K562 (cell line): ENCODE measurements at regions not wholly inside any gene's neighbourhood (a gene's known extent, or its start where the extent isn't known, plus 50 kb on each side); places are given as distances from the start of the nearest gene placed in this dataset.

Experiments
- ATAC-seq: fragments of 200-7000 bp; cut with Tn5 transposase; 3 replicates; pipeline ENCODE4 v1.9.1; 2020; ENCODE audit warnings: moderate library complexity
- BruUV-seq: library from RNA; stranded (reverse); fragments of 400-500 nt; replicated peaks from 2 replicates; lab custom pipeline; 2021; lab: Mats Ljungman, UMichigan
- CTCF ChIA-PET: fragments of 300-600 bp; formaldehyde crosslinking; extraction: SDS; loops from one replicate; lab custom pipeline; 2021; ENCODE audit warnings: low intra/inter-chr PET ratio; lab: Yijun Ruan, JAX
- POLR2A ChIA-PET: fragments of 300-600, 350-650 bp; sonication (Branson Sonifier 250); formaldehyde crosslinking; extraction: SDS; loops from one replicate; lab custom pipeline; 2021; ENCODE audit warnings: antibody characterized with exemption, inconsistent platforms; lab: Yijun Ruan, JAX
- DNase-seq, 4 experiments: peaks; one replicate each; pipeline versions ENCODE4 v3.0.0 to v3.0.0-alpha.2; 2011 to 2018; ENCODE audit warnings: low spot score in 3 of 4, mixed read lengths in 3 of 4; ENCODE audit errors: extremely low read depth in 1 of 4
- FAIRE-seq: peaks from 2 replicates; lab custom pipeline; 2011; peaks lifted over from hg19 to GRCh38; lab: Jason Lieb, UNC
- H2AFZ ChIP-seq: 2 replicates; pipeline ENCODE4 v1.6.0; 2011; ENCODE audit warnings: low read depth, low read length, control low read depth, inconsistent platforms
- H3K27ac ChIP-seq: fragments of 200-600 bp; 3 replicates; pipeline ENCODE4 v1.8.0; 2011; ENCODE audit warnings: low read depth, mild to moderate bottlenecking, control low read depth, inconsistent platforms, low read length, moderate library complexity, mixed read lengths; ENCODE audit errors: extremely low read depth
- H3K27me3 ChIP-seq, 2 experiments: fragments of 300-600 bp in 1 of 2; 2 replicates in 1 of 2; 3 replicates in 1 of 2; pipeline versions ENCODE4 v1.6.0 to v1.8.0; 2011; ENCODE audit warnings: inconsistent platforms in 2 of 2, low read length in 2 of 2, mild to moderate bottlenecking in 1 of 2, mixed read lengths in 1 of 2, moderate library complexity in 1 of 2; ENCODE audit not compliant: control insufficient read depth in 2 of 2, insufficient read depth in 2 of 2
- H3K36me3 ChIP-seq: fragments of 300-600 bp; 3 replicates; pipeline ENCODE4 v1.8.0; 2011; ENCODE audit warnings: mild to moderate bottlenecking, low read length, inconsistent platforms; ENCODE audit not compliant: control insufficient read depth, insufficient read depth
- H3K4me1 ChIP-seq, 2 experiments: fragments of 200-600 bp in 1 of 2; replicated peaks in 1 of 2; 2 replicates in 1 of 2; 3 replicates in 1 of 2; pipeline versions ENCODE4 v1.5.1 to v1.8.0; 2011; ENCODE audit warnings: inconsistent platforms in 2 of 2, low read length in 2 of 2, mild to moderate bottlenecking in 1 of 2, mixed read lengths in 1 of 2, moderate library complexity in 1 of 2; ENCODE audit not compliant: control insufficient read depth in 2 of 2, insufficient read depth in 2 of 2
- H3K4me2 ChIP-seq: 2 replicates; pipeline ENCODE4 v1.6.1; 2011; ENCODE audit warnings: low read length, control low read depth, inconsistent platforms, mixed read lengths; ENCODE audit not compliant: insufficient read depth
- H3K4me3 ChIP-seq: fragments of 200-600 bp; sonication (generic), shearing (Covaris generic); 2 replicates; pipeline ENCODE4 v1.5.1; 2016; ENCODE audit warnings: control low read depth, inconsistent platforms
- H3K79me2 ChIP-seq: fragments of 200-600 bp; 3 replicates; pipeline ENCODE4 v1.8.0; 2011; ENCODE audit warnings: low read length, inconsistent platforms; ENCODE audit not compliant: control insufficient read depth, insufficient read depth
- H3K9ac ChIP-seq, 2 experiments: 2 replicates each; pipeline versions ENCODE4 v1.6.0 to v1.6.1; 2011; ENCODE audit warnings: low read depth in 2 of 2, low read length in 2 of 2, control low read depth in 1 of 2, inconsistent platforms in 1 of 2, mild to moderate bottlenecking in 1 of 2, mixed read lengths in 1 of 2; ENCODE audit not compliant: insufficient read depth in 1 of 2
- H3K9me1 ChIP-seq: one replicate; pipeline ENCODE4 v1.6.0; 2011; ENCODE audit warnings: inconsistent platforms, mild to moderate bottlenecking, low read length, moderate library complexity; ENCODE audit not compliant: control insufficient read depth, insufficient read depth
- H3K9me3 ChIP-seq: replicated peaks from 2 replicates; pipeline ENCODE4 v1.5.1; 2011; ENCODE audit warnings: low read depth, low read length, inconsistent platforms; ENCODE audit not compliant: control insufficient read depth, insufficient read depth
- H4K20me1 ChIP-seq: replicated peaks from 2 replicates; pipeline ENCODE4 v1.6.1; 2011; ENCODE audit warnings: low read length, inconsistent platforms, mixed read lengths; ENCODE audit not compliant: control insufficient read depth, insufficient read depth
- ARNT ChIP-seq, 2 experiments: fragments of 450-650 bp; IDR thresholded peaks; 2 replicates each; pipeline ENCODE4 v1.6.1; 2016; ENCODE audit warnings: mild to moderate bottlenecking in 1 of 2
- CEBPZ ChIP-seq: fragments of 150-350 bp; IDR thresholded peaks from 2 replicates; pipeline ENCODE4 v1.6.1; 2014; ENCODE audit warnings: low read depth, mild to moderate bottlenecking, low read length, borderline replicate concordance
- EHMT2 ChIP-seq: fragments of 450-650 bp; IDR thresholded peaks from 2 replicates; pipeline ENCODE4 v1.6.1; 2018; ENCODE audit warnings: antibody characterized with exemption
- FOS ChIP-seq: IDR thresholded peaks from 3 replicates; pipeline ENCODE4 v1.6.1; 2011; ENCODE audit not compliant: insufficient read length; ENCODE audit errors: extremely low read depth
- FOXK2 ChIP-seq, 2 experiments: fragments of 450-650 bp; IDR thresholded peaks in 1 of 2; conservative IDR thresholded peaks in 1 of 2; 2 replicates each; pipeline ENCODE4 v1.6.1; 2016; ENCODE audit warnings: low read depth in 2 of 2, mild to moderate bottlenecking in 1 of 2
- GATAD2A ChIP-seq: fragments of 450-650 bp; IDR thresholded peaks from 2 replicates; pipeline ENCODE4 v1.6.1; 2017
- GTF3C2 ChIP-seq: IDR thresholded peaks from 3 replicates; pipeline ENCODE4 v1.6.1; 2011; ENCODE audit warnings: borderline replicate concordance, mild to moderate bottlenecking, moderate library complexity; ENCODE audit not compliant: insufficient read length; ENCODE audit errors: extremely low read depth
- MCM2 ChIP-seq: fragments of 450-650 bp; IDR thresholded peaks from 2 replicates; pipeline ENCODE4 v1.6.1; 2017; ENCODE audit warnings: low read depth, mild to moderate bottlenecking
- PHF21A ChIP-seq: fragments of 450-650 bp; IDR thresholded peaks from 2 replicates; pipeline ENCODE4 v1.6.1; 2017; ENCODE audit warnings: low read depth, borderline replicate concordance
- PURB ChIP-seq: sonication (generic); formaldehyde crosslinking; IDR thresholded peaks from 2 replicates; pipeline ENCODE4 v1.9.0; 2021; ENCODE audit warnings: low read depth, mild to moderate bottlenecking, missing genetic modification reagents
- STAG1 ChIP-seq: sonication (generic); formaldehyde crosslinking; IDR thresholded peaks from 2 replicates; pipeline ENCODE4 v1.5.0; 2020; ENCODE audit warnings: missing genetic modification reagents, borderline replicate concordance
- ZNF311 ChIP-seq: fragments of 250-450 bp; sonication (Bioruptor Pico); IDR thresholded peaks from 2 replicates; pipeline ENCODE4 v1.4.0; 2020; ENCODE audit warnings: mild to moderate bottlenecking, moderate library complexity
- ZNF507 ChIP-seq: conservative IDR thresholded peaks from 2 replicates; pipeline ENCODE4 v1.6.1; 2017; ENCODE audit warnings: missing genetic modification characterization, missing compliant biosample characterization
- ZNF655 ChIP-seq: fragments of 250-450 bp; sonication (Bioruptor Pico); IDR thresholded peaks from 2 replicates; pipeline ENCODE4 v1.5.0; 2021
- WGBS: fragments of 100-300 bp; shearing (Covaris generic); methylation state at CpG from one replicate; pipeline ENCODE4 v1.1.6; 2016; ENCODE audit warnings: low coverage, mixed read lengths; ENCODE audit not compliant: insufficient coverage; ENCODE audit errors: missing lambda C conversion rate; 5-methylcytosine and 5-hydroxymethylcytosine counted together
- in situ Hi-C: fragments of 300-500 bp; cut with MboI; formaldehyde crosslinking; loops from 4 replicates; pipeline ENCODE4 v1.15.0; 2018; ENCODE audit warnings: inconsistent platforms, mixed read lengths
- intact Hi-C: fragments of 100-400 bp; cut with micrococcal nuclease; formaldehyde crosslinking; loops from 2 replicates; pipeline ENCODE4 v1.14.2; 2022

- TF ChIP-seq CEBPZ (no peak), STAG1 (no peak), MCM2 (no peak)
Observed at GRCh38 chr7:155867280-155867679, 55.0 kb upstream of the SHH start (continued).

GRCh38 chr7:155865830-155866525 is 53.7 kb upstream of the SHH start:
- no peaks in the 10 kb centered on the region for H3K9me1 ChIP-seq
- no TSS peak for BruUV-seq
- WGBS = under 1% methylated on average over 19 of the region's 19 CpGs
- in situ Hi-C loops (no loop called here), intact Hi-C loops (no loop called here)
- POLR2A ChIA-PET = interaction anchor here (1.2 kb wide), 1 partner anchor 19 kb away, joined by 8 read pairs; no protein-coding TSS in a partner anchor
- ATAC-seq (no peak), DNase-seq (no peak), FAIRE-seq (no peak)
- H3K4me3 ChIP-seq = no peak overlapping the region
- no peak overlapping the region for H3K9ac ChIP-seq
- no peaks in the 10 kb centered on the region for H3K36me3 ChIP-seq
- H2AFZ ChIP-seq = no peak overlapping the region
- H3K9me3 ChIP-seq = no peaks in the 10 kb centered on the region
- H3K27ac ChIP-seq = no peak overlapping the region
- H3K27me3 ChIP-seq = peaks cover 31 to 57% of the 10 kb centered on the region in 2 experiments
- H3K4me2 ChIP-seq = no peak overlapping the region
- no peaks in the 10 kb centered on the region for H3K79me2 ChIP-seq
- H3K4me1 ChIP-seq = no peaks in the 10 kb centered on the region
- H4K20me1 ChIP-seq = peaks cover 4% of the 10 kb centered on the region; the same call in 1 of the 2 replicates
- CTCF ChIA-PET = no interaction called here
- TF ChIP-seq PHF21A (no peak), GTF3C2 (no peak), ZNF311 (CRISPR knock-in tag) (no peak), EHMT2 (no peak), ZNF507 (no peak), PURB (no peak), ZNF655 (CRISPR knock-in tag) (no peak), GATAD2A (no peak), ARNT (IDR thresholded peaks at IDR 0.05) (no peak), FOS (no peak), FOXK2 (conservative IDR thresholded peaks at IDR 0.05 in 1 of 2, IDR thresholded peaks at IDR 0.05 in 1 of 2; ENCODE audit: low read depth in 2 of 2) (no peak)
